Keratinocyte (primary cell): ENCODE measurements at regions not wholly inside any gene's neighbourhood (a gene's known extent, or its start where the extent isn't known, plus 50 kb on each side); places are given as distances from the start of the nearest gene placed in this dataset.

Experiments
- DNase-seq: peaks from one replicate; pipeline ENCODE4 v3.0.0-alpha.2; 2011; ENCODE audit warnings: low read depth, missing footprints, low spot score
- FAIRE-seq: peaks from 2 replicates; lab custom pipeline; 2011; peaks lifted over from hg19 to GRCh38; lab: Jason Lieb, UNC
- H2AFZ ChIP-seq: 2 replicates; pipeline ENCODE4 v1.6.0; 2012; ENCODE audit warnings: low read length, control low read depth, inconsistent platforms; ENCODE audit not compliant: control insufficient read depth
- H3K27ac ChIP-seq: 2 replicates; pipeline ENCODE4 v1.5.1; 2011; ENCODE audit warnings: low read length; ENCODE audit not compliant: control insufficient read depth, insufficient read depth
- H3K27me3 ChIP-seq: 3 replicates; pipeline ENCODE4 v1.6.0; 2011; ENCODE audit warnings: low read length; ENCODE audit not compliant: control insufficient read depth, insufficient read depth; ENCODE audit errors: extremely low read depth
- H3K36me3 ChIP-seq, 2 experiments: 2 replicates in 1 of 2; 3 replicates in 1 of 2; pipeline ENCODE4 v1.5.1; 2011; ENCODE audit warnings: low read length in 2 of 2, mild to moderate bottlenecking in 1 of 2; ENCODE audit not compliant: control insufficient read depth in 2 of 2, insufficient read depth in 2 of 2; ENCODE audit errors: extremely low read depth in 1 of 2
- H3K4me1 ChIP-seq: 3 replicates; pipeline ENCODE4 v1.5.1; 2011; ENCODE audit warnings: low read length; ENCODE audit not compliant: control insufficient read depth, insufficient read depth; ENCODE audit errors: extremely low read depth
- H3K4me2 ChIP-seq: 3 replicates; pipeline ENCODE4 v1.6.0; 2011; ENCODE audit warnings: low read depth, low read length; ENCODE audit not compliant: control insufficient read depth, insufficient read depth; ENCODE audit errors: extremely low read depth
- H3K4me3 ChIP-seq, 3 experiments: fragments of 200-600 bp in 1 of 3; sonication (generic) in 1 of 3; 2 replicates in 2 of 3; 3 replicates in 1 of 3; pipeline ENCODE4 v1.5.1; 2011 to 2016; ENCODE audit warnings: low read length in 3 of 3, mild to moderate bottlenecking in 3 of 3, control low read depth in 2 of 3, inconsistent platforms in 1 of 3, low read depth in 1 of 3, mixed read lengths in 1 of 3, mixed run types in 1 of 3, moderate library complexity in 1 of 3; ENCODE audit not compliant: control insufficient read depth in 2 of 3, insufficient read depth in 2 of 3; ENCODE audit errors: extremely low read depth in 1 of 3
- H3K79me2 ChIP-seq: 2 replicates; pipeline ENCODE4 v1.6.0; 2012; ENCODE audit warnings: low read length; ENCODE audit not compliant: control insufficient read depth, insufficient read depth
- H3K9ac ChIP-seq: 3 replicates; pipeline ENCODE4 v1.6.0; 2011; ENCODE audit warnings: low read length; ENCODE audit not compliant: control insufficient read depth, insufficient read depth; ENCODE audit errors: extremely low read depth
- H3K9me1 ChIP-seq: 3 replicates; pipeline ENCODE4 v1.6.0; 2011; ENCODE audit warnings: low read length; ENCODE audit not compliant: control insufficient read depth, insufficient read depth; ENCODE audit errors: extremely low read depth
- H3K9me3 ChIP-seq: 2 replicates; pipeline ENCODE4 v1.5.1; 2012; ENCODE audit warnings: low read depth, low read length; ENCODE audit not compliant: control insufficient read depth
- H4K20me1 ChIP-seq: 3 replicates; pipeline ENCODE4 v1.6.0; 2011; ENCODE audit warnings: low read length; ENCODE audit not compliant: control insufficient read depth, insufficient read depth; ENCODE audit errors: extremely low read depth
- EZH2 ChIP-seq: IDR thresholded peaks from one replicate; pipeline ENCODE4 v1.6.1; 2012; ENCODE audit warnings: inconsistent platforms, mild to moderate bottlenecking, low read length, moderate library complexity
- dilution Hi-C: fragments of 300-500 bp; cut with MboI; formaldehyde crosslinking; loops from one replicate; pipeline ENCODE4 v1.7.0; 2020; ENCODE audit warnings: low sequenced_read_pairs; ENCODE audit not compliant: extremely low pct_ligation_motif_present
- TF ChIP-seq, protein P1 (sequence below), 3 experiments: IDR thresholded peaks in 1 of 3; conservative IDR thresholded peaks in 1 of 3; optimal IDR thresholded peaks in 1 of 3; 2 replicates in 2 of 3; 3 replicates in 1 of 3; pipeline versions ENCODE3 to v1.5.1; 2011; ENCODE audit warnings: low read length in 3 of 3, mild to moderate bottlenecking in 3 of 3, moderate library complexity in 2 of 3, control low read depth in 1 of 3, inconsistent platforms in 1 of 3; ENCODE audit not compliant: insufficient read depth in 2 of 3; ENCODE audit errors: extremely low read depth in 1 of 3

DNA sequence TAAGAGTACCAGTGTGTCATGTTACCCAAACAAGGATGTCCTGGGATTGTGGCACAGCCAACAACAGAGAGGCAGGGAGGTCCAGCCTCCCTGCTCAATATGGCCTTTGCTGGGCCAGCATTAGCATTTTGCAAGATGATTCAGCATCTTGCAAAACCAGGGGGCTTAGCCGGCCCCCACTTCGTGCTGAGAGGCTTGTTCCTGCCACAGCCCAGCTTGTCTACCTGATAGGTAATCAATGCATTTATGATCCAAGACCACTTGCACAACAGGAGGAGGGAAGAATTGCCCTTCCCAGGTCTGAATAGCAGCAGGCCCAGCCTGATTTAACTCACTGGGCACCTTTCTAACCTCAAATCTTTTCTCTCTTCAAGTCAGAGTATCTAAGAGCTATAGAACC, 189.0 kb upstream of the SYT13 start:
- H3K4me3 ChIP-seq: no peak overlapping the region
- peaks cover 10% of the 10 kb centered on the region for H3K27me3 ChIP-seq
- no peak for FAIRE-seq
- no peaks in the 10 kb centered on the region for H3K4me1 ChIP-seq
- no peaks in the 10 kb centered on the region for H4K20me1 ChIP-seq
- no peaks in the 10 kb centered on the region for H3K9me1 ChIP-seq
- H3K79me2 ChIP-seq: no peaks in the 10 kb centered on the region
- no peak overlapping the region for H3K9ac ChIP-seq
- H3K4me2 ChIP-seq: no peak overlapping the region
- H3K9me3 ChIP-seq: no peaks in the 10 kb centered on the region
- dilution Hi-C loops: no loop called here
- no peak overlapping the region for H3K27ac ChIP-seq
- H2AFZ ChIP-seq: no peak overlapping the region
- DNase-seq: no peak
- H3K36me3 ChIP-seq: no peaks in the 10 kb centered on the region
- TF ChIP-seq EZH2: no peak
- TF ChIP-seq, protein P1, sequence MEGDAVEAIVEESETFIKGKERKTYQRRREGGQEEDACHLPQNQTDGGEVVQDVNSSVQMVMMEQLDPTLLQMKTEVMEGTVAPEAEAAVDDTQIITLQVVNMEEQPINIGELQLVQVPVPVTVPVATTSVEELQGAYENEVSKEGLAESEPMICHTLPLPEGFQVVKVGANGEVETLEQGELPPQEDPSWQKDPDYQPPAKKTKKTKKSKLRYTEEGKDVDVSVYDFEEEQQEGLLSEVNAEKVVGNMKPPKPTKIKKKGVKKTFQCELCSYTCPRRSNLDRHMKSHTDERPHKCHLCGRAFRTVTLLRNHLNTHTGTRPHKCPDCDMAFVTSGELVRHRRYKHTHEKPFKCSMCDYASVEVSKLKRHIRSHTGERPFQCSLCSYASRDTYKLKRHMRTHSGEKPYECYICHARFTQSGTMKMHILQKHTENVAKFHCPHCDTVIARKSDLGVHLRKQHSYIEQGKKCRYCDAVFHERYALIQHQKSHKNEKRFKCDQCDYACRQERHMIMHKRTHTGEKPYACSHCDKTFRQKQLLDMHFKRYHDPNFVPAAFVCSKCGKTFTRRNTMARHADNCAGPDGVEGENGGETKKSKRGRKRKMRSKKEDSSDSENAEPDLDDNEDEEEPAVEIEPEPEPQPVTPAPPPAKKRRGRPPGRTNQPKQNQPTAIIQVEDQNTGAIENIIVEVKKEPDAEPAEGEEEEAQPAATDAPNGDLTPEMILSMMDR (optimal IDR thresholded peaks at IDR 0.05 in 1 of 3, IDR thresholded peaks at IDR 0.05 in 1 of 3, conservative IDR thresholded peaks at IDR 0.05 in 1 of 3; ENCODE audit: extremely low read depth in 1 of 3, insufficient read depth in 2 of 3, low read length in 3 of 3): no peak

DNA sequence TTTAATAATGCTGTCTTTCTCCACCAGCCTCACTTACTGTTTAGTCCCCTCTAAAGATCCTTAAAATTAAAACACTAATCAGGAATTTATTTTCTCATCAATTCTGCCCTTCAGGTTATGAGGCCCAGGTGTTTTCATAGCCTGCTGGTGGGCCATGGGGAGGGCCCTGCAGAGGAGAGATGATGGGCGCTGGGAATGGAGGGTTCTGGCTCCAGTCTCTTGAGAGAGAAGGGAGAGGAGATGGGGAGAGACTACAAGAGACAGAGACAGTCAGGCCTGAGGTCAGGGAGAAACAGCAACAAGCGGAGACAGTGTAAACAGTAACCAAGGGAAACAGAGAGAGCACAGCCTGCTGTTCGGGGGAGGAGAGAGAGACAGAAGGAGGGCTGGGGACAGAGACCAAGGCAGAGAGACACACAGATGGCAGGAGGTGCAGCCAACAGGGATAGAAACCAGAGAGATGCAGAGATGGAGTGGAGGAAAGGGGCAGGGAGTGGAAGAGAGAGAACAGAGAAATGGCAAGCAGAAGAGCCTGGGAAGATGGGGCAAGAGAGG, 187.3 kb upstream of the SYT13 start:
- Histone ChIP-seq H3K27me3 (peaks cover 10% of the 10 kb centered on the region), H3K4me3 (no peak overlapping the region), H3K9ac (no peak overlapping the region), H3K27ac (no peak overlapping the region), H3K9me1 (no peaks in the 10 kb centered on the region), H3K36me3 (no peaks in the 10 kb centered on the region), H4K20me1 (no peaks in the 10 kb centered on the region), H3K4me1 (no peaks in the 10 kb centered on the region), H3K4me2 (no peak overlapping the region), H3K79me2 (no peaks in the 10 kb centered on the region), H2AFZ (no peak overlapping the region), H3K9me3 (no peaks in the 10 kb centered on the region)
- FAIRE-seq: no peak
- DNase-seq: no peak
- TF ChIP-seq, protein P1 (optimal IDR thresholded peaks at IDR 0.05 in 1 of 3, IDR thresholded peaks at IDR 0.05 in 1 of 3, conservative IDR thresholded peaks at IDR 0.05 in 1 of 3; ENCODE audit: extremely low read depth in 1 of 3, insufficient read depth in 2 of 3, low read length in 3 of 3): no peak
- TF ChIP-seq EZH2: no peak
- dilution Hi-C loops: no loop called here
